ENCODE measurements at regions not wholly inside any gene's neighbourhood (a gene's known extent, or its start where the extent isn't known, plus 50 kb on each side); places are given as distances from the start of the nearest gene placed in this dataset.
"Not testable (repeated sequence)": the region's sequence is repeated elsewhere in the genome, so short reads cannot be mapped to it uniquely, and the experiment has no call there.

DNA sequence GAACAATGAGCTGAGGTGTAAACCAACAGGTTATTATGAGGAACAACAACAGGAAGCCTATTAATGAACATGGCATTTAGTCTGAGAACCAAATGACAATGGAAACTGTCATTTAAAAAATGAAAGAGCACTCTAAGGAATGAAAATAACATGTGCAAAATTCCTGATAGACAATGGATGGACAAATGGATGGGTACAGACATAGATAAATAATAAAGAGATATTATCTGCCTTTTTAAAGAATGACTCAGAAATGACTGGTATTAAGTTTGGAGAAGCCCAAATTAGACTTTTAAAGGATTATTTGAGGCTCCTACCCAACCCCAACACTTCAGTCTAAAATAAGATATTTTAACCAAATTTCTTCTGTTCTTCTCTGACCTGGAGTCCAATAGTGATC is 650.5 kb upstream of the ZNF385D start:
- DNase-seq, result no peak

- DNase-seq, result no peak
Observed at GRCh38 chr3:22414239-22414638, 663.2 kb upstream of the ZNF385D start.

- DNase-seq, result not testable (repeated sequence)
Observed at GRCh38 chr3:22416838-22417446, 665.9 kb upstream of the ZNF385D start.

DNA sequence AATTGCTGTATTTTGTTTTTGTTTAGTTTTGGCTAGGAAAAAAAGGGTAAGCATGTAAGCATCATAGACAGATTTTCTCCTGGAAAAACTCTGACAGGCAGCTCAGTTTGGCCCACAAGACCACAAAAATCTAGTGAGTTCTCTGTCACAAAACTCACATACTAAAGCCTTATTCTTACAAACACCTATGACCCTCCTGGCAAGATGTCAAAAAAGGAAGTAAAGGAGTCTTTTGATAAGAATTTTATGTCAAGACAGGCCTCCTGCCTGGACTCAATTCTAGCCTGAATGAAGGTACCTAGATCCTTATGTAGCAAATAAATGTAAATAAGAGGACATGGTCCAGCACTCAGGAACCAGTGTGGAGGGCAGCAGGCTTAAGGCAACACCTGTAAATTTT is 668.3 kb upstream of the ZNF385D start:
- no peak for DNase-seq

GRCh38 chr3:22421589-22421988 is 670.6 kb upstream of the ZNF385D start:
- no peak for DNase-seq

DNA sequence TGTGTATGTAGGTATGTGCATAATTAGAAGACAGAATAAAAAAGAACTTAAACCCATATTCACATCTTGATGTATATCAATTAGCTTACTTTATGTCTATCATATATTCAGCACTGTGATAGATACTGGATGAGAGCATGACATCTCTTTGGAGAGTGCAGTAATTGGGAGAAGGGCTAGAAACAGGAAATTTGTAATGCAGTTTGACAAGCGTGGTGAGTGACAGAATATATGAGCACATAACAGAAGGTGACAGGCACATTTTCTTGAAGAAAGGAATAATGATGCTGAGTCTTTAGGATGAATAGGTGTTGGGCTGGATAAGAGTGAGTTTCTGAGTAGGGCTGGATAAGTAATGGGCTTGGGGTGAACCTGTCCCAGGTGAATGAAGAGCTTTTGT is 680.3 kb upstream of the ZNF385D start:
- DNase-seq, result no peak

DNA sequence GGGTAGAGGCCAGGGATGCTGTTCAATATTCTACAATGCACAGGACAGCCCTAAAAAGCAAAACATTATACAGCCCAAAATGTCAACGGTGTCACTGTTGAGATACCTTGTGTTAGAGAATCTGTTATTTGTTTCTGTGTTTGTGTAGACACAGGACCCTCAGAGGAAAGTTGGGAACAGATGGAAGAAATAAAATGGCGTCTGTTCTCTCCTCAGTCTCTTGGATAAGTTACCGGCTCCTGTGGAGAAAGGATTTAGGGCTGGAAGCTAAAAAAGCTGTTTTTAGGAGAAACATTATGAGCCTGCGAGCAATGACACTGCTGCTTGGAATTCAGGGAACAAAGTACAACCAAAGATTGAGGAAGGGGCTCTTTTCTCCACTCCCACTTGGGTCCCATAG is 688.6 kb upstream of the ZNF385D start:
- DNase-seq, result no peak

GRCh38 chr3:22441711-22442110 is 690.7 kb upstream of the ZNF385D start:
- DNase-seq, result no peak

GRCh38 chr3:22443571-22444233 is 692.7 kb upstream of the ZNF385D start:
- DNase-seq, result no peak

- DNase-seq, result not testable (repeated sequence)
Observed at GRCh38 chr3:22445336-22445735, 694.3 kb upstream of the ZNF385D start.

- no peak for DNase-seq
Observed at GRCh38 chr3:22450786-22451400, 699.9 kb upstream of the ZNF385D start.

DNA sequence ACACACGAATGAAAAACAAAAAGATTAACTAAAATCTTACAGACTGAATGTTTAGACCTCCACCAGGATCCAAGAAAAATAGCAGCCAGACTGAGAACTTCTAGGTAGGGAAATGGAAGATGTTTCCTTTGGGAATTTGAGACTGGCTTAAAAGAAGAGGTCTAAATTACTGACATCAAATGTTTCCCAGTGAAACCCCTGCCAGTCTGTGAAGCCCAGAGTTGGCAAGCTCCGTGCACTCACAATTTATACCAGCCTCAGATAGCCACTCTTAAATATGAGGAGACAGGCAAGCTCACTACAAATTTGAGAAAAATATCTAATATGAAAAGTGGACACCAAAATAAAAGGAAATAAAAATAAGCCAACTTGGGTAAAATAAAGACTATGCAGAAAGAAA is 700.5 kb upstream of the ZNF385D start:
- no peak for DNase-seq

- no peak for DNase-seq
Observed at GRCh38 chr3:22453906-22454535, 703.0 kb upstream of the ZNF385D start.

- no peak for DNase-seq
Observed at GRCh38 chr3:22469995-22470394, 719.0 kb upstream of the ZNF385D start.

GRCh38 chr3:22471557-22471956 is 720.5 kb upstream of the ZNF385D start:
- no peak for DNase-seq

- DNase-seq, result no peak
Observed at GRCh38 chr3:22474706-22475445, 723.9 kb upstream of the ZNF385D start.

- DNase-seq, result no peak
Observed at GRCh38 chr3:22475665-22476240, 724.7 kb upstream of the ZNF385D start.

GRCh38 chr3:22476976-22477375 is 726.0 kb upstream of the ZNF385D start:
- no peak for DNase-seq

DNA sequence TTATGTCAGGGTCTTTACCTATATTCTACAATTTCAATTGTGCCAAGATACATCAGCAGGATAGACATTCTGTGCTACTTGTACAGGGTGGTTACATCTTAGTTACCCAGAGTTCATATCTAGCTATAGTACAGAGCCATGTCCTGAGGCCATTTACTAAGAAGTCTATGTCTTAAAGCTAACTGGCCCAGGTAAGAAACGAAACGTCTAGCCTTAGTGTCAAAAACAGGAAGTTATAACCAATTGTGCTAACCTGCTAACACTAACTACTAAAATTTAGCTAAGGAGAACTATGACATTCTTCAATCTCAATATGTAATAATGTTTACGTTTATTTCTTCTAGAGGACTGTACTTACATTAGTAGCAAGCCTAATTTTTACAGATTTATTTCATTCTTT is 717.2 kb upstream of the UBE2E2 start:
- DNase-seq, result no peak

- DNase-seq, result no peak
Observed at GRCh38 chr3:22490747-22491146, 712.4 kb upstream of the UBE2E2 start.

DNA sequence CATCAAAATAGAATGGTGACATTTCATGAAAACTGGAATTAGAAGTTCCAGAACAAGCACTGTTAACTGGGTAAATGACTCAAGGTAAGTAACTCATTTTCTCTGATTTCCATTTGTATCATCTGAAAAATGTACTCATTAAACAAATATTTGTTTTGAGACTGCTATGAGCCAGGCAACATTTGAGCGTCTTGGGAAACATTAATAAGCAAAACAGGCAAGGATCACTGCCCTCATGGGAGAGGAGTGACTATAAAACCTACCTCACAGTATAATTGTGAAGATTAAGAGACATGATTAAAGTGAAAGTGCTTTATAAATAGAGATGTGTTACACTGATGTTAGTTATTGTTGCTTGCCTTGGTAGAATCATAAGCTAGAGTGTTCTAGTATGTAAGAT is 711.8 kb upstream of the UBE2E2 start:
- DNase-seq, result no peak

- no peak for DNase-seq
Observed at GRCh38 chr3:22492342-22492741, 710.8 kb upstream of the UBE2E2 start.

- no peak for DNase-seq
Observed at GRCh38 chr3:22495241-22495640, 707.9 kb upstream of the UBE2E2 start.
